ENCODE measurements at regions not wholly inside any gene's neighbourhood (a gene's known extent, or its start where the extent isn't known, plus 50 kb on each side); places are given as distances from the start of the nearest gene placed in this dataset.

DNA sequence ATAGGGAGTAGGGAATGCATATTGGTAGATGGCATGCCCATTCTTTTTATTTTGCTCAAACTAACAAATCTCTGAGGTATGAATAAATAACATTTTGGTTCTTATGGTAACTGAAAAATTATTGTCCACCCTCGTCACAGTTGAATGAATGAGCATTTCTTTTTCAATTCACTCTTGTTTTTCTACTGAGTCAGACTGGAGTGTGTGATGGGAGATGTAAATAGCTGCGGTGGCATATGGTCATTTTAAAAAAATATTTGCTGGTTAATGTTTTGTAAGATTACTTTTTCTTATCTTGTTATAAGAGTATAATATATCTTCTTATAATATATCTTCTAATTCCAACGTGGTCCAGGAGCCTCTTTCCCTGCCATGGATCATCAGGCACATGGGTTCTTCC is 586.5 kb downstream of the SLITRK5 start:
- DNase-seq: no peak

DNA sequence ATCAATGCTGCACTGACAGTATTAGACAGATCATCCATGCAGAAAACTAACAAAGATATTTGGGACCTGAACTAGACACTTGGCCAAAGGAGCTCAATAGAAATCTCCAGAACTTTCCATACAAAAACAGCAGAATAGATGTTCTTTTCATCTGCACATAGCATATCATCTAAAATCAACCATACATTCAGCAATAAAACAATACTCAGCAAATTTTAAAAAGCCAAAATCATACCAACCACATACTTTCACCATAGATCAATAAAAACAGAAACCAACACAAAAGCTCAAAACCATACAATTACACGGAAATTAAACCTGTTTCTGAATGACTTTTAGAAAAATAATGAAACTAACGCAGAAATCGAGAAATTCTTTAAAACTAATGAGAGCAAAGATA is 592.6 kb downstream of the SLITRK5 start:
- no peak for DNase-seq

DNA sequence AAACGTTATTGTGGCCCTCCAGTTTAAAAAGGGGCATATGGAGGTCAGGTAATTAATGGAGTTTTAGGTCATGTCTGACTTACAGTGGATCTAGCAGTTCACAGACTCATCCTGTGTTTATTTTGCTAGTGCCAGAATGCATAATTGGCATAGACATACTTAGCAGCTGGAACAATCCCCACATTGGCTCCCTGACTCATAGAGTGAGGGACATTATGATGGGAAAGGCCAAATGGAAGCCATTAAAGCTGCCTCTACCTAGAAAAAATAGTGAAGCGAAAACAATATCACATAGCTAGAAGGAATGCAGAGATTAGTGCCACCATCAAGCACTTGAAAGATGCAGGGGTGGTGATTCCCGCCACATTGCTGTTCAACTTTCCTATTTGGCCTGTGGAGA is 610.7 kb downstream of the SLITRK5 start:
- DNase-seq: no peak

DNA sequence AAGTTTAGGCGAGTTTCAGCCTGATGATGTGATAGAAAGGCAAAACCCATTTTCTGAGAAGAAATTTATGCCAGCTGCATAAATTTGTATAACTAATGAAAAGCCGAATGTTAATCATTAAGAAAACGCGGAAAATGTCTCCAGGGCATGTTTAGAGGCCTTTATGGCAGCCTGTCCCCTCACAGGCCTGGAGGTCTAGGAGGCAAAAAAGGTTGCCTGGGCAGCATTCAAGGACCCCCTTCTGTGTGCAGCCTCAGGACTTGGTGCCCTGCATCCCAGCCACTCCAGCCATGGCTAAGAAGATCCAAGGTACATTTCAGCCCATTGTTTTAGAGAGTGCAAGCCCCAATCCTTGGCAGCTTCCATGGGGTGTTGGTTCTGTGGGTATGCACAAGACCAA is 614.2 kb downstream of the SLITRK5 start:
- no peak for DNase-seq

DNA sequence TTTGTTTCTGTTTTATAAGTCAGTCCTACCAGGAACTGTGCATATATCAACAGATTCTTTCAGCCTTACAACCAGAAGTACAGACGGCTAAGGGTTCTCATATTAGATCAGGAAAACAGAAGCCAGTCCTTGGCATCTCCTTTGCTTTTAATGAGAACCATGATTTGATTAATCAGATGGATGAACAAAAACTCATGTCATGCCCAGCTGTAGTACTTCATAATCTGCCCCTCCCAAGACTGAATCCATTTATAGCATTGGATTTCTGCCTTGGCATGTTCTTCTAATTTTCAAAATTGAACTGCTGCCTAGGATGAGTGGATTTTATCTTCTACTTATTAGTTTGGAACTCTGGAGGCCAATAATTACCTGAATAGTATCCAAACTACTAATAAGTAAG is 617.2 kb downstream of the SLITRK5 start:
- DNase-seq: no peak

DNA sequence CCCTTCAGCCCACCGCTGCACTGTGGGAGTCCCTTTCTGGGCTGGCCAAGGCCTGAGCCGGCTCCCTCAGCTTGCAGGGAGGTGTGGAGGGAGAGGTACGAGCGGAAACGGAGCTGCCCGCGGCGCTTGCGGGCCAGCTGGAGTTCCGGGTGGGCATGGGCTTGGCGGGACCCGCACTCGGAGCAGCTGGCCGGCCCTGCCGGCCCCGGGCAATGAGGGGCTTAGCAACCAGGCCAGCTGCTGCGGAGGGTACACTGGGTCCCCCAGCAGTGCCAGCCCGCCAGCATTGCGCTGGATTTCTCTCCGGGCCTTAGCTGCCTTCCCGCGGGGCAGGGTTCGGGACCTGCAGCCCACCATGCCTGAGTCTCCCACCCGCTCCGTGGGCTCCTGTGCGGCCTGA is 620.6 kb downstream of the SLITRK5 start:
- peak in 1 of 5 donors; percentile 15 for DNase-seq

DNA sequence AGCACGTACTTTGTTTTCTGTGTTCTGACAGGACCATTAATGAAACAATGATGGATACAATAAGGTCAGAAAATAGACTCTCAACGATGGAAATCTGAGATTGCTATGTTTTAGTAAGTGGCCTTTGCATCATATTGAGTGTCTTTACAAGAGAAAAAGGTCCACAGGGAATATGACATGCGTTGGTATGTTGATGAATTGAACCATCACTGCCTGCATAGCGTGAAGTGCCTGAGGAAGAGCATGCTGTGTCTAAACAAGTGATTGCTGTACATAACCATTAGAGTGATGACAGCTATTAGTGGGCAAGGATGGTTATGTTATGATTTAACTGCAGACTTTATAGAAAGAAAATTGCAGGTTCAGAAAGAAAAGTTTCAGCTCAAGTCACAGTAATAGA is 623.2 kb downstream of the SLITRK5 start:
- no peak for DNase-seq

DNA sequence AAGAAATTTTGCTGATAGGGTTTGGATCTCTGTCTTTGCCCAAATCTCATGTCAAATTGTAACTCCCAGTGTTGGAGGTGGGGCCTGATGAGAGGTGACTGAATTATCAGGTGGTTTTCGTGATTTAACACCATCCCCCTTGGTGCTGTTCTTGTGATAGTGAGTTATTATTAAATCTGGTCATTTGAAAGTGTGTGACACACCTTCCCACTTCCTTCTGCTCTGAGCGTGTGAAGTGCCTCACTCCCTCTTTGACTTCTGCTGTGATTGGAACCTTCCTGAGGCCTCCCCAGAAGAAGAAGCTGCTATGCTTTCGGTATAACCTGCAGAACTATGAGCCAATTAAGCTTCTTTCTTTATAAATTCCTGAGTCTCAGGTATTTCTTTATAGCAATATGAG is 632.0 kb downstream of the SLITRK5 start:
- no peak for DNase-seq

DNA sequence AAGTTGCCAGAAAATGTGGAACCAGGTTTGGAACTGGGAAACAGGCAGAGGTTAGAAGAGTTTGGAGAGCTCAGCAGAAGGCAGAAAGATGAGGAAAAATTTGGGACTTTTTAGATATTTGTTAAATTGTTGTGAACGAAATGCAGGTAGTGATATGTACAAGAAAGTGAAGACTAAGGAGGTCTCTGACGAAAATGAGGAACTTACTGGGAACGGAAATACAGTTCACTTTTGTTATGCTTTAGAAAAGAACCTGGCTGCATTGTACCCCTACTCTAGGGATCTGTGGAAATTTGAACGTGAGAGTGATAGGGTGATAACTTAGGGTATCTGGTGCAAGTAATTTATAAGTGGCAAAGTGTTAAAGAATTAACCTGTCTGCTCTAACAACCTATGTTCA is 632.4 kb downstream of the SLITRK5 start:
- DNase-seq: no peak

DNA sequence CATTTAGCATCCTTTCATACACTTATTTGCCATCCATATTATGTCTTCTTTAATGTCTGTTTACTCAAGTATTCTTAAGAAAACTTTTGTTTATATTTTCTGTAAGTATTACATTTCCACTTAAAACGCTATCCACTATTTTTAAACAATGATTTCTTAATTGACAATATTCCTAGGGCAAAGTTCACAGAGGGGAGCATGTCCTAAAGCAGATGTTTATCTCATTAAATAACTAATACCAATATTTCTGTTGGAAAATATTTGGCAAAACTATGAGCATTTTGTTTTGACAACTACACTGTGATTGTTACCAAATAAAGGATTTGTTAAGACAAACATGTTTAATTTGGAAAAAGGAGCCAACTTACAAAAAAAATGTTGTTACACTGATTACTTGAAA is 643.3 kb downstream of the SLITRK5 start:
- no peak for DNase-seq

DNA sequence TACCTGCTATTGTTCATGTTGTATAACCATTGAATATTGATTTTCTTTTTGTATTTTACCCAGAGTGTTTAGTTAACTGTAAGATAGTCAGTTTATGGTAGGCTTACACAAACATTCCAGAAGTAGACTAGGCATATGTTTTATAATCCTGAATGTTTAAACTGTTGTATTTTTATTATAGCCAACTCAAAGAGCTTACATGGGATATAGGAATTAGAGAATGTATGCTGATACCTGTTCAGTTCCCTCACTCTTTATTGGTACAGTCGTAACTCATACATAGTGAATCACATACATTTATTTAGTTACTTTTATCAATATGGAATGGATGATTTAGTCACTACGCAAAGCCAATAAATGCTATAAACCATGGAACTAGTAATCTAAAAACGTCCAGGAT is 657.9 kb downstream of the SLITRK5 start:
- DNase-seq: no peak

DNA sequence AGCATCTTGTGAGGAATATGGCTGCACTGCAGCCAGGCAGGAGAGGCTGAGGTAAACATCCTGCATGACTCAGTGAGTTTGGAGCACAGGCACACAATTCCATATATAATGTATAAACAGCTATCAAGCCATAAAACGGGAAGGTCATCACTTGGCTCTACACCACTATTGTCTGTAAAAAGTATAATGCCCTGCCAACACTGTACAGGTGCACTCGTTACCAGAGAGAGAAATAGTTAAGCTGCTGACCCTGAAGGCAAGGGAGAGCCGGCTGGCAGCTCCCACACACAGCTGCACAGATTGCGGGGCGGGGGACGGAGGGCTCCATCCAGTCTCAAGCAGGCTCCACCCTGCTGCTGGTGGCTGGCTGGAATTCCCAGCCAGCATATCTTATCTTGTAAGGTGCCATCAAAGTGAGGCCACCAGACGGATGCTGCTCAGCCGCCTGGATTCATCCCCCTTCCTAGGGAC is 668.1 kb downstream of the SLITRK5 start:
- no peak for DNase-seq

DNA sequence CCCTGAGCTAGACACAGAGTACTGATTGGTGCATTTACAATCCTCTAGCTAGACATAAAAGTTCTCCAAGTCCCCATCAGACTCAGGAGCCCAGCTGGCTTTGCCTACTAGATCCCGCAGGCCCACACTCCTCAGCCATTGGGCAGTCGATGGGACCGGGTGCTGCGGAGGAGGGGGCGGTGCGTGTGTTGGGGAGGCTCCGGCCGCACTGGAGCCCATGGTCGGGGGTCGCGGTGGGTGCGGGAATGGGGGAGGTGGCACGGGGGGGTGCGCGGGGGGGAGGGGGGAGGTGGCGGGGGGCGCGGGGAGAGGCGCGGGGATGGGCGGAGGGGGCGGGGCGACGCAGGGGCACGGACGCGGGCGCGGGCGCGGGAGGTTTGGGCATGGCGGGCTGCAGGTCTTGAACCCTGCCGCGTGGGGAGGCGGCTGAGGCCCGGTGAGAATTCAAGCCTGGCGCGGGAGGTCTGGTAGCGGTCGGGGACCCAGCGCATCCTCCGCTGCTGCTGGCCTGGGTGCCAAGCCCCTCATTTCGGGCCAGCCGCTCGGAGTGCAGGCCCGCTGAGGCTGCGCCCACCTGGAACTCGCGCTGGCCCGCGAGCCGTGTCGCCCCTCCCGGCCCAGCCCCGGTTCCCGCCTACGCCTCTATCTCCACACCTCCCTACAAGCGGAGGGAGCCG is 674.1 kb downstream of the SLITRK5 start:
- no peak for DNase-seq

DNA sequence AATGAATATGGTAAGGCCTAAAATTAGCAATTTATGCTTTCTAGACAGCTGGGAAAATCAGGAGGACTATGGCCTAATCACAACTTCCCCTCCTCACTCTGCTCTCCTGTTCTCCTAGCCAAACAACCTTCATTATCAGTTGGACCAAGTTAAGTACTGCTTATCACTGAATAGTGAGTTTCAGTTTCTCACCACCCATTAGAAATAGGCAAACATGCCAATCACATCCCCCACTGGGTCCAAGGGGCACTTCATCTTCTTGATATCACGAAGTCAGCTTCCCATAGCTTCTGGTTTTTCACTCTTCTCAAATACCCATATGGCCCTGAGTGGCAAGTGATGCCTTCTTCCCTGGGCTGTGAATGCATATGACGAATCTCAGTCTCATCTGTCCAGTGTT is 689.6 kb downstream of the SLITRK5 start:
- no peak for DNase-seq

DNA sequence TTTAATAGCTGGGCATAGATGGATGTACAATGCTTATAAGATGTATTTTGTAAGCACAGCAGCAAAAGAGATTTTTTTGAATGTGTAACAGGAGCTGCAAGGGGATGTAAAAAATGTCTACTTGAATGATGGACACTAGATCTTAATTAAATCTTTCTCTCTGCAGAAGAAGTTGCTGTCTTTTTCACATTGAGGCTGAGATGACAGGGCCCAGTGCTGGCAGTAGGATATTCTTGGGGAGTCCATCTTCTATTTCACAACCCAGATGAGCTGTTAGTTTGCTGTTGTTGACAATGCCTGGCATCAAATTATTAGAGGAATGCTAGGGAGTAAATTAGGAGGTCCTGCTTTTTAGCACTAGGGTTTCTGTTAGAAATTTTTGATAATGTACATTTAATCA is 698.7 kb downstream of the SLITRK5 start:
- no peak for DNase-seq

DNA sequence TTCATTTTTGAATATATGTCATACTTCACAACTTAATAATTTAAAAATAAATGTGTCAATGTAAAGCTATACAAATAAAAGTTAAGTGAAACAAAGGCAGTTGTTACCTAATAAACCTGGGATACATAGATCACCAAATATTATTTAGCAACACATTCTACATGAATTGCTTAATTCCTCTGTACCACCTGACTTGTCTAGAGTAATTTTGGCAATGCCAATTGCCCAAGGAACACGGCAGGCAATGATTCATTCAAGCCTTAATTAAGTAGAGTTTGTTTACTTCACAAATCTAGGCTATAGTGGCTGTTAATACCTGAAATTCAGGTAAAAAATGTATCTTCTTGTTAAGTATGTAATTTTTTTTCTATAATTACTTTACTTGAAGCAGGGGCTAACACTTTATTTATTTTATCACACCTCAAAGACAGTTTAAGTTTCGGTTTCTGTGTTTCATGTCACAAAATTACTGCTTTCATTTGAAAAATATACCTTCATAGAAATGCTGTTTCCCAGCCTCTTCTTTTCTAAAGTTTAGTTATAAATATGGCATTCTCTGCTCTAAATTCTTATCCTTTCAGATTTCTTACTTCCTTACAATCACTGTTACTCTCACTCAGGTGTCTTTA is 705.7 kb downstream of the SLITRK5 start:
- no peak for DNase-seq

DNA sequence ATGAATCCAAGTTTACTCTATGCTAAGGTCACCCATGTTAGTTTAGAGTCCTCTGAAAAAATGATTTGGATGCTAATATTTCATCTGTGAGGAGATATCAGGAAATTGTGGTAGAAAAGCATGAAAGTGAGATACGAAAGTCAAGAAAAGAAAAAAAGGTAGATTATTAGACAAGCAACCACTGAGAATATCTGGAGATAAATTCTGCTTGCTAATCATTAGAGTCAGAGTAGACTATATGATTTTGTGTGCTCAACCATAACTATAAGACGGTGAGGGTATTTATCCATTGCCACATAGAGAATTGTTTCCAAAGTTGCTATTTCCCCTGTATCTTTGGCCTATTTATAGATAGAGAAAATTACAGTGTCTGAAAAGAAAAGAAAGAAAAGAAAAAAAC is 706.7 kb downstream of the SLITRK5 start:
- no peak for DNase-seq

DNA sequence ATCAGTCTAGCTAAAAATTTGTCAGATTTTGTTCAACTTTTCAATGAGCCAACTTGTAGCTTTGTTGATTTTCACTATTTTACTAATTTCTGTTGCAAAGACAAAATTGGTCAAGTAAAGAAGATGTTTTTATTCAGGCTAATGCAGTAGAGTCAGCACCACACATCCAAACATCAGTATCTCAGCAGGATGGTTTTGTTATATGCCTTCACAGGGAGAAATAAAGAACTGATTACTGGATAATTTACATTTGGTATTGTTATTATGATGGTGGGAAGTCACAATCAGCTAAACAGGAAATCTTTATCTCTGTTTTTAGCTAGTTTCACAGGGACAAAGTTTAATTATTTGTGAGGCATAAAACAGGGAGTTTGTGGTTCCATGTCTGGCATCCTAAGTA is 713.4 kb downstream of the SLITRK5 start:
- DNase-seq: no peak

DNA sequence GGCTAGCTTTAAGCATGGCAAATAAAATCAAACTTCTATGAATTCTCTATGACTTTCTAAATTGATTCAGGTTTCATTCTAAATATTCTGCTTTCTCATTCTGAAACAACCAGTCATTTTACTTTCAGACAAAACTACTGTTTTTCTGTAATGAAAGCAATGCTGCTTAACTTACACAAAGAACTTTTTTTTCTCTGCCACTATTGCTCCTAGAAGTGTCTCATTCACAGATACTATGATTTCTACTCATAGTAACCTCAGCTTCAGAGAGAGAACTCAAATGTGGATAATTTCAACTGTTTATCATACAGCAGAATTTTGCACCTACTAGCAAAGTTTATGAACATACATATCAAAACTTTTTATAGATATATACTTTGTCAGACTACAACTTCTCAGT is 724.6 kb downstream of the SLITRK5 start:
- DNase-seq: no peak

DNA sequence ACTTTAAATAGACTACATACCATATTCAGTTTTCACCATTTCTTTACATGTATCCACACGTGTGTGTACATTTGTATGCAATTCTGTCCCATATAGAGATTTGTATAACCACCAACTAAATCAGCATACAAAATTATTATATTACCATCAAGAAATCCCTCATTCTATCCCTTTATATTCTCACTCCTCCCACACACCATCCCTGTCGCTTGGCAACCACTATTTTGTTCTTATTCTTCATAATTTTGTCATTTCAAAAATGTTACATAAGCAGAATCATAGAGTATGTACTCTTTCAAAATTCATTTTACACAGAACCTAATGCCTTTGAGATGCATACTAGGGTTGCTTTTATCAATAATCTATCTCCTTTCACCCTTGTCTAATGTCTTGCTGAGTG is 740.5 kb downstream of the SLITRK5 start:
- DNase-seq: no peak

DNA sequence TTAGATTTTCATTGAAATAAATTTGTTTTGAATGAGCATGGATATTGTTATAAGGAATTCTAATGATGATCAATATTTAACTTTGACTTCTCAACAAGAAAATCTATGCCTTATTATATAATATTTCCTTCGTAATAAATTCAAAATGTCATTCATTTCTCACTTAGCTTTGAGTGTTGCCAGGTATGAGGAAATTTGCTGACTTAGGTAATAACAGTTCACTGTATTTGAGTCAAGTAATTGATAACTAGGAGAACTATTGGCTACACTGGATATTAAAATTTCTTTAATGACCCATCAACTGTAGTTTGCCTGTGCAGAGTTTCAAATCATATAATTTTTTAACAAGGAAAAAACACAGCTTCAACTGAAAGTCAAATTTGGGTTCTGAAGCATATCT is 746.6 kb downstream of the SLITRK5 start:
- no peak for DNase-seq

DNA sequence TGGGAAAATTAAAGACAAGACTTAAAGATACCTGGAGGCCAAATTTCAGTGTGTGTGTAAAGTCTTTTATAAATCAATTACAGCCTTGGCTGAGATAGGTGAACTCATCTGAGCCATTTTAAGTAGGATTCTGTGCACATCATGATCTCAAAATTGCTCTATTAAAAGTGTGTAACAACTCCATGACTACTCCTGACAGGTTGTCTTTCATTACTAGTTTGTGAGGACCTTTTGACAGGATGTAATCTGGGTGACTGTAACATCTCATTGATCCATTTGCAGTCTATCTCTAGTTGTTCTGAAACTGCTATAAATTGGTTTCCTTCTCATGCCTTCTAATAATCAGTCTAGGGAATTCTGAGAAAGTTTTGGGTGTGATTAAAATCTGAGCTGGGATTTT is 753.3 kb downstream of the SLITRK5 start:
- DNase-seq: no peak

DNA sequence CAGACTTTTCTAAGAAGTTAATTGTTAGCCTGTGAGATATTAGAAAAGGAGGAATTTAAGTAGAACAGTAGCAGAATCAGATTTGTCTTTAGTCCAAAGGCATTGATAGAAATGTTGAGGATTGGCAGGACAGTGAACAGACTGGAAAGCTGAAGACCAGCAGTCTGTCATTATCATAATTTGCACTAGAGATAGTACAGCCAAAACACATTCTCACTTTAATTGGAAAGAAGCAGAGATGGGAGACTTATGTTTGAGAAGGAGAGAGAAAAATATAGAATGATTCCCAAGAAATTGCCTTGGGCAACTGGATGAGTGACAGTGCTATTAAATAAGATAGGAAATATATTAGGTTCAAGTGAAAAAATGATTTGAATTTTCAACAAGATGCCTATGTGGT is 755.5 kb downstream of the SLITRK5 start:
- DNase-seq: no peak

DNA sequence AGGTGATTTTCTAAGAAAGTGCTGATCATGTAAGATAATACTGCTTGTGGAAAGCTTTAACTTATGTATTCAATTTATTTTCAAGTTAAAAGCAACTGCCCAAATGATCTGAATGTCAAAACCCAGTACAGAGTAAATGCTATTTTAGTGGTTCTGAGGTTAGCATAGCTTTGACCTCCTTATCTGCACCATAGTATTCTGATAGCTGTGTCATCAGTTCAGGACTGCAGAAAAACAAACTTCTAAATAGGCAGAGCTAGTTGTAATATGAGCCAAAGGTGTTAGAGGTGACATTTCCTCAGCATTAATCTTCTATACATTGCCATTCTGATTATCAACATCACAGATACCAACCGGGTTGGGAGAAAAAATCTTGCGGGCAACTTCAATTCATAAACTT is 758.7 kb downstream of the SLITRK5 start:
- DNase-seq: no peak

DNA sequence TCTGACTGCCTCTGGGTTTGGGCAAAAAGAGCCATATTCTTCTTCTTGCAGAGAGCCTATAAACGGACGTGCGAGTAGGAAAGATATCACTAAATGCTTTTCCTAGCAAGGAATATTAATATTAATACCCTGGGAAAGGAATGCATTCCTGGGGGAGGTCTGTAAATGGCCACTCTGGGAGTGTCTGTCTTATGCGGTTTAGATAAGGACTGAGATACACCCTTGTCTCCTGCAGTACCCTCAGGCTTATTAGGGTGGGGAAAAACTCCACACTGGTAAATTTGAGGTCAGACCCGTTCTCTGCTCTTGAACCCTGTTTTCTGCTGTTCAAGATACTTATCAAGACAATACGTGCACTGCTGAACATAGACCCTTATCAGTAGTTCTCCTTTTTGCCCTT is 763.8 kb downstream of the SLITRK5 start:
- DNase-seq: no peak
